Activated T-cell treated with anti-CD3 and anti-CD28 coated beads for 1 hour (primary cell): ENCODE measurements at regions not wholly inside any gene's neighbourhood (a gene's known extent, or its start where the extent isn't known, plus 50 kb on each side); places are given as distances from the start of the nearest gene placed in this dataset.
"Not testable (repeated sequence)": the region's sequence is repeated elsewhere in the genome, so short reads cannot be mapped to it uniquely, and the experiment has no call there.

Experiments used
- DNase-seq: peaks from one replicate; pipeline ENCODE4 v3.0.0-alpha.2; 2020; ENCODE audit warnings: low read depth

DNA sequence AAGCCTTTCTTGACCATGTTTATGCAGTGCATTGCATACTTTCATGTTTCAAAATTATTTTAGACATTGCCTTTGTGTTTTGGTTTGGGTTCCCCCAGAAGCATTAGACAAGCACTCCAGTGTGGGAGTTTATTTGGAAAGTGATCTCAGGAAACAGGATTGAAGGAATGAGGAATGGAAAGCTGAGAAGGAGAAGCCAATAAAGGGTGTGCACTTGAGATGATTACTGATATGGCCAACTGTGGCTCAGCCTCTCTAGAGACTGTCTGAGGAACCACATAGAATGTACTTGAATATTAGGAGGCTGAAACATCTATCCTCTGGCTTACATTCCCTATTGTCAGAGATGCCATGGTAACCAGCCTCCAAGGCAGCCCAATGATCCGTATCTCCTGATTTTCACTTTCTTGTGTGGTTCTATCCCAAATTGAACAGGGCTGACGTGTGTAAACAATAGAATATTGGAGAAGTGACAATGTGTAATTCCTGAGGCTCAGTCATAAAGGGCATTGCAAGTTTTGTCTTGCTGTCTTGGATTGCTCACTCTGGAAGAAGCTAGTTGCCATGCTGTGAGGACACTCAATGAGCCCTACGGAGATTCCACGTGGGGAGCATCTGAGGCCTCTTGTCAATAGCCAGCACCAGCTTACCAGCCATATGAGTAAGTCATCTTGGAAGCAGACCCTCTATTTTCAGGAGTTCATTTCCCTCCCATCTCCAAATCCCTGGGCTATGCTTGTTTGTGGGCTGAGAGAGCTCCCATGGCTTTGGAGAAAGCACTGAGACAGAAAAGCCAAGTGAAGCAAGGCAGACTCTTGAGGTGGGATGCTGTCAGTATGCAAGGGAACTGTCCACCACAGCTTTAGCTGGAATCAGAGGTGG, 84.7 kb downstream of the SCN11A start:
- no peak for DNase-seq

DNA sequence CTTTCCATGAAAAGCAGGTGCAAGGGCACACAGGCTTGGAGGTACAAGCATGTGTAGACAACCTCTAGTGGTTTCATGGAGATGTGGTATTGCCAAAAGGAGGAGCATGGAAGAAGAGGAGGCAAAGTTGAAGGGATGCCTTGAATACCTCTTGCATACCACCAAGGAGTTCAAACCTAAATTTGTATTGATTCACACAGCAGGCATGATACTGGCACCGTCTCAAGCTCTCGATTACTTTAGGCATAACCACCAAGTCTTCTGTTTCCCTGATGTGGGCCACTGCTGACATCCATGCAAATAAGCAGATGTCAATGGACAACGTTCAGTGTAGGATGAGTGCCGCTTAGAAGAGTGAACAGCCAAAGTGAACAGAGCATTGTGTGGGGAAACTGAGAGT, 87.1 kb downstream of the SCN11A start:
- no peak for DNase-seq

DNA sequence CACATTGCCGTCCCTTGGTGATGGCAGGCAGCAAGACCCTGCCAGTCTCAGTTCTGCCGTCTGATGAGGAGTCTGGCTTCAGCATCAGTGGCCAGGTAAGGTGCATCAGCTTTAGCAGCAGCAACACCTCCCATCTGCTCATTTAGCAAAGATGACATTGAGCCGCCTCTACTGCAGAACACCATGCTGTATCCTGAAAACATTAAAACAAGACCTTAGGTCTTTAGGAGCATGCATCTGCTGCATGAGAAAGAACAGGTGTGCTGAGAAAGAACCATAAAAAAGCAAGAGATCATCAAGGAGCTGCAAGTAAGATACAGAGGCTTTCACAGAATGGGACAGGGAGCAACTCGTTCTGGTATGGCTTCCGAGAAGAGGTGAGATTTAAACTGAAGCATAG, 87.5 kb downstream of the SCN11A start:
- no peak for DNase-seq

DNA sequence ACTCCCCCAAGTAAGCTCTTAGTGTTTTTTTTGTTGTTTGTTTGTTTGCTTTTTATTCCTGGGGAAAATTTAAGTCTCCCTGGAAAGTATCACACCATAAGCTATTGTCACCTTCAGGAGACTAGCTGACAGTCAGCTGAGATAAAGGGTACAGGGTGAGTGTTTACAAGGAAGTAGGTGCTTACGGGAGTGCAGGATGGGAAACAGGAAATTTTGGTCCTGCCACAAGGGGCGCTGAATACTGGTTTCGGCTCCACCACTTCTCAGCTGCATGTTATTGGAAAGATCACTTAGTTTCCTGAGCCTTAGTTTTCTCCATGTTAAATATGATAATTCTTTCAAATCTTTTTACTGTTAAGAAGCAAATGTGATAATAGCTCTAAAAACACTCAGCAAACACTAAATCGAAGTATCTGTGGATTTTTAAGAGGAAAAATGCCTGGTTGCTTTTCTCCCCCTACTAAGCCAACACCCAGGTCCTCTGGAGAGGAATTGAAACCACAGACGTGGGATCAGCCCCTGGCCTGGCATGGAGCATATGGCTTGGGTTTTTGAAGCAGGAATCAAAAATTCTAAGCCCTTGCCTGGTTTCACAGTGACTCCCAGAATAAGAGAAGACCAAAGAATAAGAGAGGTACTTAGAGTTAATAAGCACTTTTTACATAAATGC, 90.7 kb downstream of the SCN11A start:
- peak; percentile 8 for DNase-seq

DNA sequence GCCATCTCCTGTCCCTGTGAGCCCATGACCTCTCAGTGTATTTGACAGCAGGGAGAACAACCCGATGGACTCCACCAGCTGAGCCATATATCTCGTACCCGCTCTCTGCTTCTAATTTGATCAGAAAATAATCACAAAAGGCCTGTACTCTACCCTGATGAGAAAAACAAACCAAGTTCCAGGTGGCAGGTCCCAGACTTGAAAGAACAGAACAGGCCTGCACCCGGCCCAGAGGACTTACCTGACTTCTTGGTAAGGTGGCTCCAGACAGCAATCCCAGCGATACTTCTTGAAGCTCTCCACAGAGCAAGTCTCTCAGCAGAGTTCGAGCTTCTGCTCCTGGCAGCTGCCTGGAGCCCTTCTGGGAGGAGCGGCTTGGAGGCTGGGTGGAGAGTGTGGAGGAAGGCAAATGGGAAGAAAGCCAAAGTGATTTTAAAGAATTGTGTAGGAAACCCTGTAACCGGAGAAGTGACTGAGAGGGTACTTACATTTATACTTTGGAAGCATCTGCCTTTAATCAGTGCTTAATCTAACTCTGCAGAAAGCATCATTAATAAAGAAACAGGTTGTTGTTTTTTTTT, 91.6 kb downstream of the SCN11A start:
- no peak for DNase-seq

DNA sequence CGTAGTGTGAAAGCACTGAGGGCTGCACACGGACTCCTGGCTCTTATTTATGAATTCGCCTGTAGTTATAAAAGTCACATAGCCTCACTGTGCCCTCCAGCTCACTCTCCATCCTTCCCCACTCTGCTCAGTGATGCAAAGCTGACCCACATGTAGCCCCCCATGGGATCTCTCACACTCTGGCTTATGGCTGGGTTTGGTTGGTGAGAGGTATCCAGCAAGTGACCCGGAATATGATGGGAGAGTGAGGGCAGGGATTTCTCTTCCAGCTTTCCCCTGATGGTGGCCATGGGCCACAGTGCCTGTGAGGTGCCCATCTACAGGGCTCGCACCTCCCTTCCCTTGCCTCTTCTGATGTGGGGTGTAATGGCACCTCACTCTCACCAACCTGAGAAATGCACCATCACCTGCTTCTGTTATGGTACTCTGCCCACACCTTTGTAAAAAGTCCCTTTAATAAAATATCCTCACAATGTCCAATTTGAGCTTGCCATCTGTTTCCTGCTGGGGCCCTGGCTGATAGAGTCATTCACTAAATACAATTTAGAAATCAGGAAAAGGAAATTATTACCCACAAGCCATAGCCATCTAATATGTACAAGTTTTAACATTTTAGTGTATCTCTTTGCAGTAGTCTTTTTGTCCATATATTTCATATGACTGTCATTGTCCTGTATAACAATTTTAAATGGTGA, 93.6 kb downstream of the SCN11A start:
- no peak for DNase-seq

DNA sequence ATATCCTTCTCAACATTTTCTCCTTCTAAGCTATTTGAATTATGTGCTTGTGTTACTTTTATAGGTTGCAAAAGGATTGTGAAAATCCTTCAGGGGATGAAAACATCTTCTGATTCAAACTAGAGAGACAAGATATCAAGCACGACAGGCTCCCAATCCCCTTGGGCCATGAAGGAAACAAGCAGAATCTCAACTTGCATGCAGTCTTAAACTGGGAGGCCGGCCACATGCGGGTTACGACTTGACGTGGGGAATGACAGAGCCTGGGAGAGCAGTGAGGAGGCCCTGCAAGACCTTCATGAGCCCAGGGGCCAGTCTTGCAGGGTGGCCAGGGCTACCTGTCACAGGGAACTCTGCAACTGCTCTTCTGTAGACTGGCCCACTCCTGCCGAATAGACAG, 94.4 kb downstream of the SCN11A start:
- no peak for DNase-seq

DNA sequence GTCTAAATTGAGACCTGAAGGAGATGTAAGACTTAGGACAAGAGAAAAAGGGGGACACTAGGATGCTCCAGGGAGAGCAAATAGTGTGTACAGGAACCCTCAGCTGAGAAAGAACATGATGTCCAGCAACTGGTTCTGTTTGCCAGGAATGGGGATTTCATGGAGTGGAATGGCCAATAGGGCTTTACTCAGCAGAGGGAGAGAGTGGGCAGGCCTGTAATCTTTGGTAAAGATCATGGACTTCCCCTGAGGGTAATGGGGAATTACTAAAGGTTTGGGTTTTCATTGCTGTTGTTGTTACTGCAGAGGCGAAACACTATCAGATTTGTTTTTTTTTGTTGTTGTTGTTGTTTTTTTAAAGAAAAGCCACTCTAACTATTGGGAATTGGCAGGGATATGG, 99.0 kb downstream of the SCN11A start:
- DNase-seq: no peak

DNA sequence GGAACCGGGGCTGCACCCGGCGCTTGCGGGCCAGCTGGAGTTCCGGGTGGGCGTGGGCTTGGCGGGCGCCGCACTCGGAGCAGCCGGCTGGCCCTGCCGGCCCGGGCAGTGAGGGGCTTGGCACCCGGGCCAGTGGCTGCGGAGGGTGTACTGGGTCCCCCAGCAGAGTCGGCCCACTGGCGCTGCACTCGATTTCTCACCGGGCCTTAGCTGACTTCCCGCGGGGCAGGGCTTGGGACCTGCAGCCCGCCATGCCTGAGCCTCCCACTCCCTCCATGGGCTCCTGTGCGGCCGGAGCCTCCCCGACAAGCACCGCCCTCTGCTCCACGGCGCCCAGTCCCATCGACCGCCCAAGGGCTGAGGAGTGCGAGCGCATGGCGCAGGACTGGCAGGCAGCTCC, 100.6 kb downstream of the SCN11A start:
- not testable (repeated sequence) for DNase-seq

DNA sequence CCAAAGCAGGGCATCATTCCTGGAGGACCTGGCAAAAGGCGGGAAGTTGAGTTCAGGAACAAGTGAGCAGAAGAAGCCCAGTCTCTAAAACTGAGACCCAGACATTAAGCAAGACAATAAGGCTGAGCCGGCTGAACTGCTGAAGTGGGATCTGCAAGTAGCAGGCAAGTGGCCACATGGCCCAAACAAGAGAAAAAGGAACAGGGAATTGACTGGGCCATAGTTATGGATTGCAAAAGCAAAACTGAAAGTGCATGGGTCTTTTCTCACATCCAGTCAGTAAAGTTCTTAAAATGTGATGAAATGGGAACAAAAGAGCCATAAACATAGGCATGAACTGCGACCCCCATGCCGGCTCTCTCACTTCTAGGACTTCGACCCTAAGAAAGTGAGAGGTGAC, 101.2 kb downstream of the SCN11A start:
- no peak for DNase-seq

DNA sequence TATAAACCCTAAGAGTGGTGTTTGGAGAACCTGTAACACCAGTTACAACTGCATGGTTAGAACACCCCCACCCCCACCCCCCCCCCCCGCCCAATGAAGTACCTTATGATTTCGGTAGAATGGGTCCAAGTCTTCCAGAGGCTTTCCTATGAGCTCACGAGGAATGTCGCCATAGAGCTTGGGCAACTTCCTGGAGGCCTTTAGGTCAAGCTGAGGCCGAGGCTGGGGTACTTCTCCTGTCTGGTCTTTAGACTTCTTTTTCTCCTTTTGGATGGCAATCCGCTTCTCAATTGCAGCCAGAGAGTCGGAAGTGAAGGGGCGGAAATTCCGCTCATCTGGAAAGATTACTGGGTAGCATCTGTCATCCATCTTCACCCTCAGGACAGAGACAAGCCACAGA, 101.8 kb downstream of the SCN11A start:
- DNase-seq: no peak

DNA sequence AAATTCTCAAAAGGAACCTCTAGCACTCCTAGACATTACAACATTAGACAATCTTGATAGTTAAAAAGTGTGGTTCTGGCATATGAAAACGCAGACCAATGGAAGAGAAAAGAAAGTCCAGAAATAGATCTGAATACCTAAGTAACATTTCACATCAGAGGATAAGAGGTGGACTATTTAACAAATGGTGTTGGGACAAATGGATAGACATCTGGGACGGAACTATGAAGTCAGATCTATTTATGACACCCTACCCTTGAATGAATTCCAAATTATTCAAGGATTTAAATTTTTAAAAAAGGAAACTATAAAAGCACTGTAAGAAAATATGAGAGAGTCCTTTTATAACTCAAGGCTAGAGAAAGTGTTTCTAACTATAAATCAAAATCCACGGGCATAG, 111.3 kb downstream of the SCN11A start:
- DNase-seq: no peak

DNA sequence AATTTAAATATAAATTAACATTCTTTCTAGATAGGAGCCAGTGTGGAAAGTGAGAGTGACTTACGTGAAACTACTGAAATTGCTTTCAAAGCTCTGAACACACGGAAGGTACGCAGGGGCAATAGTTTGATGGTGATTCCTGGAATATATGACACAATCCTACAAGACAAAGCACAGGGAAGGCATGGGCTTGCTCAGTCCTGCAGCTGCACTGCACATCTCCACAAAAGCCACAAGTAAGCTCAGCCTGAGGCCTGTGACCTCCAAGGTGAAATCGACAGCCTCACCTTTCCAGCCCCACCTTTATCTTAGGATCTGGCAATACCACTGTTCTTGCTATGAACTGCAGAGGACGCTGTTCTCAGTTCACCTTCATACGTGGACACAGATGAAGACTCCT, 109.3 kb upstream of the SCN10A start:
- DNase-seq: no peak

DNA sequence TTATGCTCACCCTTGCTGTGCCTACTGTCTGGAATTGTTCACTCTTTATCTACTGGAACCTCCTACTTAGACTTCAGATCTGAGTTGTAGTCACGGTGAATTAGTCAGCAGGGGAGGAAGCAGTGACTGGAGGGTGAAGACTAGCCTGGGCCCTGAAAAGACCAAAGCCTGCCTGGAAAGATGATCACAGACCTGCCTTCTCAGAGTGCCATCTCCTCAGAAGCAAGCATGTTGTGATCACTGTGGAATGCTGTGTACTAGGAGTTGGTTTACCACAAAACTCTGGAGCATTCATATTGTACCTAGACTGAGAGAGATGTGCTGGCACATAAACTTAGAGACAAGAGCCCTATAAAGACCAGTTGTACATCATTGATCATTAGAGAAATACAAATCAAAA, 100.7 kb upstream of the SCN10A start:
- DNase-seq: no peak

DNA sequence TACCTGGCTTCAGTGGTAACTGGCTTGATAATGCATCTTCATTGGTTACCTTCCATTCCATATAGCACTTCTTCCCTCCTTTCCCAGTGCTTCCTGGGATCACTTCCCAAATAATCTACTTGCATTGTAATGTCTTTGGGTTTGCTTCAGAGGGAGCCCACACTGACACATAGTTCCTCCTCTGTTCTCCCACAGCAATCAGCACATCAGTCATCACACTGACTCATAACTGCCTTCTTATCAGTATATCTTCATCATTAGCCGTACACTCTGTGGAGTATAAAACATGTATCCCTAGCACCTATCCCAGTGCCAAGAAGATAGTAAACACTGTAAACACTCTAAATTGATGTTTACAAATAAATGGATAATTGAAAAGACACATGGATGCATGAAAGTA, 91.4 kb upstream of the SCN10A start:
- no peak for DNase-seq

DNA sequence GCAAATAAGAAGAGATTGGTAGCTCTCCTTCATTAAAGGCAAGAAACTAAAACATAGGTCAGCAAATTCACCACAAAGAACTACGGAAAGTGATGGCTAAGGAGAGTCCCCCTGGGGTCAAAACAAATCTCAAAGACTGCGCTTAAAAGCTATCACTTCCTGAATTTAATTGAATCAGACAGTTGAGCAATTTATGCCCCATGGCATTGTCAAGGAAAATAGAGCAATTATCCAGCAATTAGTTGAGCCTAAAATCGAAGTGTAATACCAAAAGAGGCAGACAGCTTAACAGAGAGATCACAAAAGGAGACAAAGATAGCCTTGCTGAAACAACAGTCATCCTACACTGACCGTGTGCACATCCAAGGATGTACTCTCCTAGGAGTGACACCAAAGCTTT, 74.4 kb upstream of the SCN10A start:
- no peak for DNase-seq

DNA sequence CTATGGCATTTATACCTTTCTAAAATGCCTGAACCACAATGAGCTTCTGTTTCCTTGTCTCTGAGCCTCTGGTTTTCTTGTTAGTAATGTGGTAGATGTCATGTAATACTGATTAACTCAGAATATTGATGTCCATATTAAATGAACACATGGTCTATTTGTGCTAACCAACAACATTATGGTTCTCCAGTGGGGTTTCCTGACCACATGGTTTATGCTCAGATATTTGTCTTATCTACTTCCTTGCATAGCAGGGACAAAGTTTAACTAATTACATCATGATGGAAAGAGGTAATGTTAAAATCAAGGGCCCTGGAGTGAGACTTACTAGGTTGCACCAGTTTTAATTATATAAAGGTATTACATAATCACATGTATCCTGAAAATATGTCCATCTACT, 62.6 kb upstream of the SCN10A start:
- DNase-seq: no peak
